Stimulated activated CD4-positive, alpha-beta T cell treated with anti-CD3 and anti-CD28 coated beads, Interleukin-12 subunit alpha, Interleukin-12 subunit beta, amount 100 ng/mL, for 24 hours (primary cell): ENCODE measurements at regions not wholly inside any gene's neighbourhood (a gene's known extent, or its start where the extent isn't known, plus 50 kb on each side); places are given as distances from the start of the nearest gene placed in this dataset.
"Not testable (repeated sequence)": the region's sequence is repeated elsewhere in the genome, so short reads cannot be mapped to it uniquely, and the experiment has no call there.

Experiments
- DNase-seq, 2 experiments: peaks; one replicate each; pipeline ENCODE4 v3.0.0-alpha.2; 2020; ENCODE audit warnings: low read depth in 2 of 2

- DNase-seq, result no peak
Measured at GRCh38 chr5:67643536-67643935, 446.9 kb upstream of the CD180 start.

- no peak for DNase-seq
Measured at GRCh38 chr5:67639976-67640375, 443.4 kb upstream of the CD180 start.

- no peak for DNase-seq
Measured at GRCh38 chr5:67639313-67639712, 442.7 kb upstream of the CD180 start.

- no peak for DNase-seq
Measured at GRCh38 chr5:67636850-67637524, 440.4 kb upstream of the CD180 start.

- DNase-seq, result no peak
Measured at GRCh38 chr5:67636091-67636490, 439.5 kb upstream of the CD180 start.

- DNase-seq, result not testable (repeated sequence)
Measured at GRCh38 chr5:67627079-67627478, 430.5 kb upstream of the CD180 start.

- DNase-seq, result no peak
Measured at GRCh38 chr5:67623078-67623477, 426.5 kb upstream of the CD180 start.

GRCh38 chr5:67620424-67621397 lies 424.1 kb upstream of the CD180 start:
- no peak for DNase-seq

- DNase-seq, result no peak
Measured at GRCh38 chr5:67619636-67620035, 423.0 kb upstream of the CD180 start.

GRCh38 chr5:67619235-67619634 lies 422.6 kb upstream of the CD180 start:
- DNase-seq, result no peak

- no peak for DNase-seq
Measured at GRCh38 chr5:67617051-67617450, 420.5 kb upstream of the CD180 start.

GRCh38 chr5:67612961-67613360 lies 416.4 kb upstream of the CD180 start:
- no peak for DNase-seq

- DNase-seq, result no peak
Measured at GRCh38 chr5:67610186-67610912, 413.8 kb upstream of the CD180 start.

- no peak for DNase-seq
Measured at GRCh38 chr5:67607958-67608357, 411.4 kb upstream of the CD180 start.

- no peak for DNase-seq
Measured at GRCh38 chr5:67606586-67606947, 410.0 kb upstream of the CD180 start.

GRCh38 chr5:67605730-67606585 lies 409.4 kb upstream of the CD180 start:
- no peak for DNase-seq

GRCh38 chr5:67591491-67591890 lies 394.9 kb upstream of the CD180 start:
- no peak for DNase-seq

GRCh38 chr5:67588389-67588788 lies 391.8 kb upstream of the CD180 start:
- no peak for DNase-seq

GRCh38 chr5:67581203-67581602 lies 384.6 kb upstream of the CD180 start:
- DNase-seq, result no peak

- no peak for DNase-seq
Measured at GRCh38 chr5:67578011-67578410, 381.4 kb upstream of the CD180 start.

GRCh38 chr5:67577424-67577823 lies 380.8 kb upstream of the CD180 start:
- no peak for DNase-seq
